ENCODE measurements at regions not wholly inside any gene's neighbourhood (a gene's known extent, or its start where the extent isn't known, plus 50 kb on each side); places are given as distances from the start of the nearest gene placed in this dataset.

DNA sequence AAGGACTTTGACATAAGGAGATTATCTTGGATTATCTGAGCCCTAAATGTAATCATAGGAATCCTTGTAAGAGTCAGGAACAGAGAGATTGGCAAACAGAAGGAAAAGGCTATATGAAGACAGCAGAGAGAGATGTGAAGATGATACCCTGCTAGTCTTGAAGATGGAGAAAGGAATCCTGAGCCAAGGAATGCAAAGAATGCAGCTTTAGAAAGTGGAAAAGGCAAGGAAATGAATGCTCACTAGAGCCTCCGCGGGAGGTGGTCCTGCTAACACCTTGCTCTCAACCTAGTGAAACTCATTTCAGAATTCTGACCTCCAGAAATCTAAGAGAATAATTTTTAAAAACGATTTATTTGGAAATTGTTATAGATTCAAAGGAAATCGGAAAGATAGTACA is 117.1 kb downstream of the TBXT start:
- DNase-seq (no peak), ATAC-seq (ENCODE audit: low read depth) (no peak)
- intact Hi-C loops (cut with micrococcal nuclease) = no loop called here
- Histone ChIP-seq H3K79me2 (ENCODE audit: control insufficient read depth, insufficient read depth, low read length) (no peaks in the 10 kb centered on the region), H3K27me3 (replicated peaks in 1 of 4; ENCODE audit: control extremely low read depth in 1 of 4, control insufficient read depth in 3 of 4, insufficient read depth in 4 of 4, low read length in 3 of 4) (no peaks in the 10 kb centered on the region), H3K9me3 (ENCODE audit: control extremely low read depth in 1 of 3, control insufficient read depth in 2 of 3, insufficient read depth in 1 of 3, low read length in 2 of 3) (peaks cover 1 to 12% (median 4%) of the 10 kb centered on the region in 3 donors), H3K9ac (ENCODE audit: low read length) (no peak overlapping the region), H3K36me3 (replicated peaks in 1 of 2; ENCODE audit: control extremely low read depth in 1 of 2, control insufficient read depth in 1 of 2, extremely low read depth in 1 of 2, insufficient read depth in 2 of 2, low read length in 1 of 2) (no peaks in the 10 kb centered on the region), H3K27ac (ENCODE audit: low read length in 2 of 2) (no peak overlapping the region), H3K4me1 (ENCODE audit: control insufficient read depth in 2 of 2, insufficient read depth in 2 of 2, low read length in 2 of 2) (no peaks in the 10 kb centered on the region), H3K4me3 (ENCODE audit: control extremely low read depth in 1 of 5, extremely low read depth in 1 of 5, insufficient read depth in 1 of 5, low read depth in 2 of 5, low read length in 4 of 5) (no peak overlapping the region), H3K4me2 (replicated peaks; ENCODE audit: low read depth, low read length, poor library complexity, severe bottlenecking) (no peak overlapping the region), H4K20me1 (ENCODE audit: control insufficient read depth, insufficient read depth, low read length, poor library complexity, severe bottlenecking) (no peaks in the 10 kb centered on the region), H2AFZ (ENCODE audit: insufficient read depth, low read depth, low read length, poor library complexity, severe bottlenecking) (no peak overlapping the region)
- CTCF ChIA-PET = no interaction called here
- no CpG with 5 or more reads among the region's 4 CpGs for WGBS (ENCODE audit: insufficient coverage)
- Mint-ChIP-seq H3K27me3 (peaks cover 3% of the 10 kb centered on the region), H3K4me1 (no peaks in the 10 kb centered on the region), H3K27ac (no peak overlapping the region), H3K4me3 (no peak overlapping the region), H3K9me3 (ENCODE audit: insufficient read depth) (peaks cover 7% of the 10 kb centered on the region)
- POLR2A ChIA-PET = no interaction called here
- TF ChIP-seq, protein P1, sequence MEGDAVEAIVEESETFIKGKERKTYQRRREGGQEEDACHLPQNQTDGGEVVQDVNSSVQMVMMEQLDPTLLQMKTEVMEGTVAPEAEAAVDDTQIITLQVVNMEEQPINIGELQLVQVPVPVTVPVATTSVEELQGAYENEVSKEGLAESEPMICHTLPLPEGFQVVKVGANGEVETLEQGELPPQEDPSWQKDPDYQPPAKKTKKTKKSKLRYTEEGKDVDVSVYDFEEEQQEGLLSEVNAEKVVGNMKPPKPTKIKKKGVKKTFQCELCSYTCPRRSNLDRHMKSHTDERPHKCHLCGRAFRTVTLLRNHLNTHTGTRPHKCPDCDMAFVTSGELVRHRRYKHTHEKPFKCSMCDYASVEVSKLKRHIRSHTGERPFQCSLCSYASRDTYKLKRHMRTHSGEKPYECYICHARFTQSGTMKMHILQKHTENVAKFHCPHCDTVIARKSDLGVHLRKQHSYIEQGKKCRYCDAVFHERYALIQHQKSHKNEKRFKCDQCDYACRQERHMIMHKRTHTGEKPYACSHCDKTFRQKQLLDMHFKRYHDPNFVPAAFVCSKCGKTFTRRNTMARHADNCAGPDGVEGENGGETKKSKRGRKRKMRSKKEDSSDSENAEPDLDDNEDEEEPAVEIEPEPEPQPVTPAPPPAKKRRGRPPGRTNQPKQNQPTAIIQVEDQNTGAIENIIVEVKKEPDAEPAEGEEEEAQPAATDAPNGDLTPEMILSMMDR (IDR thresholded peaks at IDR 0.05) = no peak
- no peak for TF ChIP-seq EZH2 (IDR thresholded peaks at IDR 0.05; ENCODE audit: borderline replicate concordance, insufficient read depth, low read depth, low read length, poor library complexity, severe bottlenecking)

DNA sequence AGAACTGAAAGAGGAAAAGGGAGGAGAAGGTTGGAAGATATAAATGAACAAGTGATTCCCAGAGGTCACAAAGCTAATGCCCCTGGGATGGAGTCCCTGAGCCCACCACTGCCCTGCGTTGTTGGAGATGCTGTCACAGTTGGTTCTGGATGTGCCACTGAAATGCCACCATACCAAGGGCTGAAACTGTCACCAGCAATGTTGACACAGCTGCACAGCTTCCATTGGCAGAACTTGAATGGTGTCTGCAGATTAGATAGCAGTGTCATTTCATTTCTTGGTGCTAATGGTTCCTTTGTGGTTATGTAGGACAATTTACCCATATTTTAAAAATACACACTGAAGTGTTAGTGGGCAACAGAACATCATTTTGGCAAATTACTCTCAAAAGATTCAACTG is 120.7 kb downstream of the TBXT start:
- H3K9me3 Mint-ChIP-seq (ENCODE audit: insufficient read depth) = peaks cover 3% of the 10 kb centered on the region
- CTCF ChIA-PET = no interaction called here
- Histone ChIP-seq H4K20me1 (ENCODE audit: control insufficient read depth, insufficient read depth, low read length, poor library complexity, severe bottlenecking) (no peaks in the 10 kb centered on the region), H3K27ac (ENCODE audit: low read length in 2 of 2) (no peak overlapping the region), H3K27me3 (replicated peaks in 1 of 4; ENCODE audit: control extremely low read depth in 1 of 4, control insufficient read depth in 3 of 4, insufficient read depth in 4 of 4, low read length in 3 of 4) (no peaks in the 10 kb centered on the region), H3K4me1 (ENCODE audit: control insufficient read depth in 2 of 2, insufficient read depth in 2 of 2, low read length in 2 of 2) (no peaks in the 10 kb centered on the region), H3K79me2 (ENCODE audit: control insufficient read depth, insufficient read depth, low read length) (no peaks in the 10 kb centered on the region), H3K4me3 (ENCODE audit: control extremely low read depth in 1 of 5, extremely low read depth in 1 of 5, insufficient read depth in 1 of 5, low read depth in 2 of 5, low read length in 4 of 5) (no peak overlapping the region), H3K4me2 (replicated peaks; ENCODE audit: low read depth, low read length, poor library complexity, severe bottlenecking) (no peak overlapping the region), H3K36me3 (replicated peaks in 1 of 2; ENCODE audit: control extremely low read depth in 1 of 2, control insufficient read depth in 1 of 2, extremely low read depth in 1 of 2, insufficient read depth in 2 of 2, low read length in 1 of 2) (no peaks in the 10 kb centered on the region), H2AFZ (ENCODE audit: insufficient read depth, low read depth, low read length, poor library complexity, severe bottlenecking) (no peak overlapping the region), H3K9ac (ENCODE audit: low read length) (no peak overlapping the region), H3K9me3 (ENCODE audit: control extremely low read depth in 1 of 3, control insufficient read depth in 2 of 3, insufficient read depth in 1 of 3, low read length in 2 of 3) (no peaks in the 10 kb centered on the region)
- no peak for DNase-seq
- no peaks in the 10 kb centered on the region for H3K4me1 Mint-ChIP-seq
- intact Hi-C loops (cut with micrococcal nuclease) = no loop called here
- H3K4me3 Mint-ChIP-seq = no peak overlapping the region
- POLR2A ChIA-PET = no interaction called here
- no peak for TF ChIP-seq EZH2 (IDR thresholded peaks at IDR 0.05; ENCODE audit: borderline replicate concordance, insufficient read depth, low read depth, low read length, poor library complexity, severe bottlenecking)
- TF ChIP-seq, protein P1 (IDR thresholded peaks at IDR 0.05) = no peak
- 90% methylated on average over 1 of the region's 1 CpG for WGBS (ENCODE audit: insufficient coverage)
- peaks cover 7% of the 10 kb centered on the region for H3K27me3 Mint-ChIP-seq
- no peak overlapping the region for H3K27ac Mint-ChIP-seq
- ATAC-seq (ENCODE audit: low read depth) = no peak

Measured in B cell (primary cell).